ENCODE measurements at regions not wholly inside any gene's neighbourhood (a gene's known extent, or its start where the extent isn't known, plus 50 kb on each side); places are given as distances from the start of the nearest gene placed in this dataset.

DNA sequence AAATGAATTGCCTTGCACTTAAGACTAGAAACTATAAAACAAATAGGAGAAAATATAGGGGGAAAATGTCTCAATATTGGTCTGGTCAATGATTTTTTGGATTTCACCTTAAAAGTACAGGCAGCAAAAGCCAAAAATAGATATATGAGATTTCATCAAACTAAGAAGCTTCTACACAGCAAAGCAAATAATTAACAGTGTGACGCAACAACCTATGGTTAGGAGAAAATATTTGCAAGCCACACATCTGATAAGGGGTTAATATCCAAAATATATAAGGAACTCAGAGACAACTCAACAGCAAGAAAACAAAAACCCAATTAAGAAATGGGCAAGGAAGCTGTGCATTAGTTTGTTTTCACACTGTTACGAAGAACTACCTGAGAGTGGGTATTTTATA is 89.1 kb downstream of the MAIP1 start:
- H3K27me3 Mint-ChIP-seq: no peaks in the 10 kb centered on the region
- H3K36me3 Mint-ChIP-seq: no peaks in the 10 kb centered on the region
- ATAC-seq: no peak
- no peak overlapping the region for H3K4me3 Mint-ChIP-seq
- peaks cover 14% of the 10 kb centered on the region for H3K9me3 Mint-ChIP-seq
- H3K4me1 Mint-ChIP-seq: no peaks in the 10 kb centered on the region
- no peak overlapping the region for H3K27ac Mint-ChIP-seq

- H3K4me3 Mint-ChIP-seq: no peak overlapping the region
- H3K4me1 Mint-ChIP-seq: no peaks in the 10 kb centered on the region
- no peak for ATAC-seq
- H3K27ac Mint-ChIP-seq: no peak overlapping the region
- peaks cover 14% of the 10 kb centered on the region for H3K9me3 Mint-ChIP-seq
- peaks cover 12% of the 10 kb centered on the region for H3K27me3 Mint-ChIP-seq
- no peaks in the 10 kb centered on the region for H3K36me3 Mint-ChIP-seq
Observed at GRCh38 chr2:200048421-200048820, 93.0 kb downstream of the MAIP1 start.

DNA sequence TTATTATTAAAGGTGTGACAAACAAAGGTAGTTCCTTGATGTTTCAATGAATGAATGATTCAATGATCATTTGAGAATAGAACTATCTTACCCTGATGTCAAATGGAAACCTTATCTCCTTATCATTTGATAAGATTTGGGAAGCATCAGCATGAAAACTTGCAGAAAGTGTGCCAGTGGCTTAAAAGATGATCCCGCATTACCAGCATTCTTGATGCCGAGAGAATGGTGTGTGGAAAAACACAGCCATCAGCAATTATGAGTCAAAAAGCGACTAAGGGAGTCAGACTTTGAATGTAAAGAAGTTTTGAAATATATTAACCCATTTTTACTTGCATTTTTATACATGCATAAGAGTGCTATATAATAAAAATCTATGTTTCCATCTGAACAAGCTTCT is 93.7 kb downstream of the MAIP1 start:
- H3K27ac Mint-ChIP-seq: no peak overlapping the region
- H3K4me1 Mint-ChIP-seq: no peaks in the 10 kb centered on the region
- H3K27me3 Mint-ChIP-seq: peaks cover 12% of the 10 kb centered on the region
- no peak overlapping the region for H3K4me3 Mint-ChIP-seq
- ATAC-seq: no peak
- H3K9me3 Mint-ChIP-seq: peaks cover 14% of the 10 kb centered on the region
- H3K36me3 Mint-ChIP-seq: no peaks in the 10 kb centered on the region

GRCh38 chr2:200050921-200051610 is 95.7 kb downstream of the MAIP1 start:
- Mint-ChIP-seq H3K27ac (no peak overlapping the region), H3K4me1 (no peaks in the 10 kb centered on the region), H3K4me3 (no peak overlapping the region), H3K27me3 (peaks cover 23% of the 10 kb centered on the region), H3K36me3 (no peaks in the 10 kb centered on the region), H3K9me3 (peaks cover 7% of the 10 kb centered on the region)
- ATAC-seq: no peak

DNA sequence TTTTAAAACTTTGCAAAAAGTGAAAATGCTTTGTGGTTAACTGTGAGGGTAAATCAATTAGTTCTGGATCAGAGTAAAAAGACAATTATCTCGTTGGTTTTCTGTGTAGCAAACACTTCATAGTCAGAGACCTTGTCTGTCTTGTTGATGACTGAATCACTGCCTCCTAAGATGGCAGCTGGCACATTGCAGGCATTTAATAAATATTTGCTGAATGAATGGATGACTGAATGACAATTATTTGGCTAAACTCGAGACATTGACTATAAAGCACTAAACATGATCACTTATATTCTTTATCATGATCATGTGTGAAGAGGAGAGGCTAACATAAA is 96.2 kb downstream of the MAIP1 start:
- no peaks in the 10 kb centered on the region for H3K36me3 Mint-ChIP-seq
- no peak for ATAC-seq
- peaks cover 28% of the 10 kb centered on the region for H3K27me3 Mint-ChIP-seq
- no peak overlapping the region for H3K4me3 Mint-ChIP-seq
- peaks cover 6% of the 10 kb centered on the region for H3K9me3 Mint-ChIP-seq
- H3K27ac Mint-ChIP-seq: no peak overlapping the region
- no peaks in the 10 kb centered on the region for H3K4me1 Mint-ChIP-seq

GRCh38 chr2:200052627-200053026 is 97.2 kb downstream of the MAIP1 start:
- ATAC-seq: no peak
- Mint-ChIP-seq H3K9me3 (peaks cover 2% of the 10 kb centered on the region), H3K27me3 (peaks cover 38% of the 10 kb centered on the region), H3K4me1 (no peaks in the 10 kb centered on the region), H3K4me3 (no peak overlapping the region), H3K36me3 (no peaks in the 10 kb centered on the region), H3K27ac (no peak overlapping the region)

- Mint-ChIP-seq H3K9me3 (peaks cover 2% of the 10 kb centered on the region), H3K4me1 (no peaks in the 10 kb centered on the region), H3K27me3 (peaks cover 54% of the 10 kb centered on the region), H3K27ac (no peak overlapping the region), H3K36me3 (no peaks in the 10 kb centered on the region), H3K4me3 (no peak overlapping the region)
- no peak for ATAC-seq
Observed at GRCh38 chr2:200054681-200055468, 99.5 kb downstream of the MAIP1 start.

DNA sequence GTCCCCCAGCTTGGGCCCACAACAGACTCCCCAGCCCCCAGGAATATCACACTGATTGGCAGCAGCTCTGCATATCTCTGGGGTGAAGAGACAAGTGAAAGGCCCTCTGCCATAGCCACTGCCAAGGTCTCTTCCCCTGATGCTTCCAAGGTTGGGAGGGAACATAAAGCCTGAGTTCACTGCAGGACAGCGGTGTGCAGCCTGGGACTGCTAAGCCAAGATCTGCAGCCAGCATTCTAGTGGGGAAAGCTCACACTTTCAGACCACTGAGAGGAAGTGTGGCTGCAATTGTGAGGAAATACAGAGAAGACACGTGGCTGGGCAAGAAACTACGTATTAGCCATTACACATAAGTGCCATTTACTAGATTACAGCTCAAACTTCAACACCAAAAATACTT is 100.7 kb downstream of the MAIP1 start:
- H3K36me3 Mint-ChIP-seq: no peaks in the 10 kb centered on the region
- H3K4me1 Mint-ChIP-seq: no peaks in the 10 kb centered on the region
- H3K4me3 Mint-ChIP-seq: no peak overlapping the region
- H3K27ac Mint-ChIP-seq: no peak overlapping the region
- peaks cover 2% of the 10 kb centered on the region for H3K9me3 Mint-ChIP-seq
- ATAC-seq: no peak
- peaks cover 54% of the 10 kb centered on the region for H3K27me3 Mint-ChIP-seq

DNA sequence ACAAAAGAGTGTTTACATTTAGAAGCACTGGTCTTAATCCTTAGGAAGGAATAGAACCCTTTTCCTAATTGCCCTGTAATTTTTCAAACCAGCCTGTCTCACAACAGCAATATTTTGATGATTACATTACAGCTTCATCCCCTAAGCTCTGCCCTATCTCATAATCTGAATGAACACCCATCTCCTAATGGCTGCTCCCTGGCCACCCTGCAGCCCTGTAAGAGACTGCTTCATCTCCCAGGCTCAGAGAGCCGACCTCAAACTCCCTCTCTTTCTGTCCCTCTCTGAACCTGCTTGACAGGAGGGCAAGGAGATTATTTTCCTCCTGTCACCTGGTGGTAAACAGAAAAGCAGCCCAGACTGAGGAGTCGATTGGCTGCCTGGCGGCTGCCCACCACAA is 107.8 kb downstream of the MAIP1 start:
- Mint-ChIP-seq H3K36me3 (no peaks in the 10 kb centered on the region), H3K27me3 (peaks cover 10% of the 10 kb centered on the region), H3K27ac (no peak overlapping the region), H3K4me3 (no peak overlapping the region), H3K9me3 (no peaks in the 10 kb centered on the region), H3K4me1 (no peaks in the 10 kb centered on the region)
- ATAC-seq: no peak

DNA sequence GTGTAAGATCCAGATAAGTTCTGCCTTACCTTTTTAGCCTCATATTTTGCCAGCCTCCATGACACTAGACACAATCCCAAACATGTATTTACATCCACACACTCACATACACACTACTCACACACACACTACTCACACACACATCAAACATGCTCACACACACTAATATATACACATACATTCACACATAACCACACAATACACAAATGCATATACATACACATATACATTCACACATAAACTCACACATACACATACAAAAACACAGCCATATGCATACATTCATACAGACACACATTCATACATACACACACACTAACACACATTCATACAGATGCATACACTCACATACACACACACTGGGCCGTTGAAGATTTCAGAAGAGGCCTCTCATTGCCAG is 109.5 kb downstream of the MAIP1 start:
- Mint-ChIP-seq H3K36me3 (no peaks in the 10 kb centered on the region), H3K4me3 (no peak overlapping the region), H3K4me1 (no peaks in the 10 kb centered on the region), H3K27me3 (no peaks in the 10 kb centered on the region), H3K27ac (no peak overlapping the region), H3K9me3 (no peaks in the 10 kb centered on the region)
- ATAC-seq: no peak

DNA sequence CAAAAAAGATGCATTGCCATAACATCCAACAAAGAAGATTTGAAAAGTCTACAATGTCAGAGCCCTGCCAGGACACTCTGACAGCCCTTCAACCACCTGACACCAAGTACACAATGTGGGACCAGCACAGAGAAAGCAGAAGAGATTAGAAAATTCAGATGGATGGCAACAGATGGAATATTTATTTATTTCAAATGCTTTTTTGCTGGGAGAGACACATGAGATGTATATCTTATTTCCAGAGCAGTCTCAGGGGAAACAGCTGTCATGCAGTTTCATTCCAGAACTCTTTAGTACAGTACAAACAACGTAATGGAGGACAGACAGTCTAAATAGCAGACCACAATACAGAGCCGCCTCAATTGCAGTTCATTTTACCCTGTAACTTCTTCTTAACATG is 110.1 kb downstream of the MAIP1 start:
- H3K27me3 Mint-ChIP-seq: no peaks in the 10 kb centered on the region
- no peaks in the 10 kb centered on the region for H3K4me1 Mint-ChIP-seq
- H3K27ac Mint-ChIP-seq: no peak overlapping the region
- H3K4me3 Mint-ChIP-seq: no peak overlapping the region
- H3K9me3 Mint-ChIP-seq: no peaks in the 10 kb centered on the region
- ATAC-seq: no peak
- H3K36me3 Mint-ChIP-seq: no peaks in the 10 kb centered on the region

- Mint-ChIP-seq H3K36me3 (no peaks in the 10 kb centered on the region), H3K4me3 (no peak overlapping the region), H3K27me3 (no peaks in the 10 kb centered on the region), H3K27ac (no peak overlapping the region), H3K9me3 (peaks cover 2% of the 10 kb centered on the region), H3K4me1 (no peaks in the 10 kb centered on the region)
- ATAC-seq: no peak
Observed at GRCh38 chr2:200066417-200066816, 111.0 kb downstream of the MAIP1 start.

DNA sequence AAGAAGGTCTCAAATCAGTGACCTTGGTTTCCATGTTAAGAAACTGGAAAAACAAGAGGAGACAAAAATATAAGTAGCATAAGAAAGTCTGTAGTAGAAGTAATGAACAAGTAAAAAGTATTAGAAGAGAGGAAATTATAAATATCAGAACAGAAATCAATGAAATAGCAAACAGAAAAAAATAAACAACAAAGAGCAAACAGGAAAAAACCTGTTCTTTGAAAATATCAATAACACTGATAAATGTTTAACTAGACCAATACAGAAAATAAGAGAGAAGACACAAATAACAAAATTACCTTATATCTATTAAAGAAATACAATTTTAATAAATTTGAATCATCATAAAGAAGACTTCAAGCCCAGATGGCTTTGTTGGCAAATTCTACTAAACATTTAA is 113.3 kb downstream of the MAIP1 start:
- H3K4me1 Mint-ChIP-seq: no peaks in the 10 kb centered on the region
- H3K27me3 Mint-ChIP-seq: no peaks in the 10 kb centered on the region
- peaks cover 11% of the 10 kb centered on the region for H3K9me3 Mint-ChIP-seq
- no peak overlapping the region for H3K4me3 Mint-ChIP-seq
- no peaks in the 10 kb centered on the region for H3K36me3 Mint-ChIP-seq
- no peak for ATAC-seq
- no peak overlapping the region for H3K27ac Mint-ChIP-seq

DNA sequence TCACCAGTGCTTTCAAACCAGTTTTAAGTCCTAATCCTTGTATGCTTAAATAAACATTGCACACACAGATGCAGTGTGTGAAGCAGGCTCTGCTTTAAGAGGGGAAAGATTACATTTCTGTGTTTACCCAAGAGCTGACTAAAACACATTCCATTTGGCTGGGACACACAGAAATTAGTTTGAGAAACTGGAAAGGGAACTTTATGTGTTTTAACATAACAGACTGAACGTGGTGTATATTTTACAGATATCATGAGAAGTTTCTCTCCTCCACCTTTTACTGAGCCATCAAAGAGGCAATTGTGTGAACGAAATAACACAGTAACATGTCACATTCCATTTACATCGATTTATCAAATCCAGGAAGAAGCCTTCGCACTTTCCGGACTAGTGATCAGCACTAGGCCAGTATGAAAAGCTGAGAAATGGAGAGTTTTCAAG is 121.8 kb downstream of the MAIP1 start:
- no peak for ATAC-seq
- Mint-ChIP-seq H3K9me3 (peaks cover 1% of the 10 kb centered on the region), H3K36me3 (no peaks in the 10 kb centered on the region), H3K4me3 (no peak overlapping the region), H3K27me3 (no peaks in the 10 kb centered on the region), H3K4me1 (no peaks in the 10 kb centered on the region), H3K27ac (no peak overlapping the region)

DNA sequence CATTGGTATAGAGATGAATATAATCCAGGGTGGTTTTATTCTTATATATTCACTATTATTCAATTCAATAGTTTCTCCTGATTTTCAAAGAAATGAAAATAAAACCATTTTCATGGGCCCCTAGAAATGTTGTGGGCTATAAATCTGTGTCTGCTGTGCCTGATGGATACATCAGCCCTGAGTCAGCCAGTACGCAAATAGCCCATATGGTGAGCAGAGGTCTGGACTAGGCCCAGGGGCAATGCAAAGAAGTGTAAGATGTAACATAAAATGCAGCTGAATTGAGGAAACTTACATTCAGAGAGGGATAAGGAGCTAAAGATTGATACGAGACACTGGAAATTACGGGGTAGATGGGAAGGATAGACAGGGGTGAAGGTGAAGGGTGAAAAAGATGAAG is 122.5 kb downstream of the MAIP1 start:
- no peak overlapping the region for H3K4me3 Mint-ChIP-seq
- no peak for ATAC-seq
- H3K36me3 Mint-ChIP-seq: no peaks in the 10 kb centered on the region
- H3K4me1 Mint-ChIP-seq: no peaks in the 10 kb centered on the region
- no peaks in the 10 kb centered on the region for H3K27me3 Mint-ChIP-seq
- no peaks in the 10 kb centered on the region for H3K9me3 Mint-ChIP-seq
- no peak overlapping the region for H3K27ac Mint-ChIP-seq

DNA sequence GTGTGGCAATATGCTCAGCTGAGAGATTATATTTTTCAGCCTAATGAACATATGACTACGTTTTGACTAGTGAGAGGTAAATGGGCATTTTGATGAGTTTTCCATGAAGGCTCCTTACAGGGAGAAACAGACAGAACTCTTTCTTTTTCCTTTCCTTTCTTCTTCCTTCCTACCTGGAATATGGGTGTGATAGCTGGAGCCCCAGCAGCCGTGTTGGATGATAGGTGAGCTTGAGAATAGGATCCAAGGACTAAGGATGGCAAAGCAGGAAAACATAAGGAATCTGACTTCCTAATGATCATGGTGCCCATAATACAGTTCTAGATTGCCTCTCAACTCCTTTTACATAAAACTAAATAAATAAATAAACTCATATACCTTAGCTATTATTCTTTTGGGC is 124.0 kb downstream of the MAIP1 start:
- Mint-ChIP-seq H3K27ac (no peak overlapping the region), H3K4me1 (no peaks in the 10 kb centered on the region), H3K4me3 (no peak overlapping the region), H3K9me3 (no peaks in the 10 kb centered on the region), H3K27me3 (no peaks in the 10 kb centered on the region), H3K36me3 (no peaks in the 10 kb centered on the region)
- ATAC-seq: no peak

Measured in stimulated activated memory B cell treated with anti-CD40 and anti-IgM and Interleukin-4, amounts not matched to agents 10 μg/mL and 1 μg/mL and 100 μg/mL, for 72 hours (primary cell).